GM13976 (cell line): ENCODE measurements at regions not wholly inside any gene's neighbourhood (a gene's known extent, or its start where the extent isn't known, plus 50 kb on each side); places are given as distances from the start of the nearest gene placed in this dataset.
"Not testable (repeated sequence)": the region's sequence is repeated elsewhere in the genome, so short reads cannot be mapped to it uniquely, and the experiment has no call there.

Experiments used
- DNase-seq: peaks from one replicate; pipeline ENCODE4 v3.0.0; 2012; ENCODE audit warnings: low spot score
- in situ Hi-C: fragments of 300-500 bp; cut with MboI; formaldehyde crosslinking; loops from one replicate; pipeline ENCODE4 v1.12.0; 2022; ENCODE audit warnings: low sequenced_read_pairs, mixed read lengths, inconsistent platforms; ENCODE audit not compliant: unreplicated experiment
- TF ChIP-seq, protein P1 (sequence below): IDR thresholded peaks from 2 replicates; pipeline ENCODE4 v1.5.1; 2012; ENCODE audit warnings: borderline replicate concordance, mild to moderate bottlenecking; ENCODE audit not compliant: insufficient read depth; ENCODE audit errors: extremely low read depth, missing control alignments, control extremely low read depth

DNA sequence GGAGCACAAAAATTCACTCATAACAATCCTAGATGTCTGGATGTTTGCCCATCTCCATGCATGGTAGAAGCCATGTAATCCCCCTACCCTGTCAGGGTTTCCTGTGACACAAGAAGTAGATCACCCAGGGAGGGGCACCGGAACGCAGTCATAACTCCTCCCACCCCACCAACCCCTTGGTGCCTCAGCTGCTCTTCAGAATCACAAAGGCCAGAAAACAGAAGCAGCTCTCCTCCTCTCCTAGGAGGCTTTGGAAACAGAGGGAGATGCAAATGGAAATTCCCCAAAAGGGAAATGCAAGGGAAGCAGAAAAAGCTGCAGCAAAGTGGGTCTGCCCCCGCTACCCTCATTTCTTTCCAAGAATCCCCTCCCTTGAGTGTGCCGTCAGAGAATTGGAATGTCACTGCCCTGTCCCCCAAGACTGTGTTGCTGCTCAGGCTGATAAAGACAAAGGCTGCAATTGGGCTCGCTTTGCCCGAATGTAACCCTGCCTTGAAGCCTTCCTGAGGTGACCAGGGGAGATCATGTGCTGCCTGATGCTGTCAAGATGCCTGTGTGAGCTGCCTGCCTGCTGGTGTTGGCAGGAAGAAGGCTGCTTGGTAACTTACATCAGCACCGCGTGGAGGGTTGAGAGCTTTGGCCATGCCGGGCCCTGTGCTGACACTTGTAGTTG is 65.5 kb upstream of the ABCA1 start:
- in situ Hi-C loops = no loop called here
- TF ChIP-seq, protein P1, sequence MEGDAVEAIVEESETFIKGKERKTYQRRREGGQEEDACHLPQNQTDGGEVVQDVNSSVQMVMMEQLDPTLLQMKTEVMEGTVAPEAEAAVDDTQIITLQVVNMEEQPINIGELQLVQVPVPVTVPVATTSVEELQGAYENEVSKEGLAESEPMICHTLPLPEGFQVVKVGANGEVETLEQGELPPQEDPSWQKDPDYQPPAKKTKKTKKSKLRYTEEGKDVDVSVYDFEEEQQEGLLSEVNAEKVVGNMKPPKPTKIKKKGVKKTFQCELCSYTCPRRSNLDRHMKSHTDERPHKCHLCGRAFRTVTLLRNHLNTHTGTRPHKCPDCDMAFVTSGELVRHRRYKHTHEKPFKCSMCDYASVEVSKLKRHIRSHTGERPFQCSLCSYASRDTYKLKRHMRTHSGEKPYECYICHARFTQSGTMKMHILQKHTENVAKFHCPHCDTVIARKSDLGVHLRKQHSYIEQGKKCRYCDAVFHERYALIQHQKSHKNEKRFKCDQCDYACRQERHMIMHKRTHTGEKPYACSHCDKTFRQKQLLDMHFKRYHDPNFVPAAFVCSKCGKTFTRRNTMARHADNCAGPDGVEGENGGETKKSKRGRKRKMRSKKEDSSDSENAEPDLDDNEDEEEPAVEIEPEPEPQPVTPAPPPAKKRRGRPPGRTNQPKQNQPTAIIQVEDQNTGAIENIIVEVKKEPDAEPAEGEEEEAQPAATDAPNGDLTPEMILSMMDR = no peak
- DNase-seq = no peak

DNA sequence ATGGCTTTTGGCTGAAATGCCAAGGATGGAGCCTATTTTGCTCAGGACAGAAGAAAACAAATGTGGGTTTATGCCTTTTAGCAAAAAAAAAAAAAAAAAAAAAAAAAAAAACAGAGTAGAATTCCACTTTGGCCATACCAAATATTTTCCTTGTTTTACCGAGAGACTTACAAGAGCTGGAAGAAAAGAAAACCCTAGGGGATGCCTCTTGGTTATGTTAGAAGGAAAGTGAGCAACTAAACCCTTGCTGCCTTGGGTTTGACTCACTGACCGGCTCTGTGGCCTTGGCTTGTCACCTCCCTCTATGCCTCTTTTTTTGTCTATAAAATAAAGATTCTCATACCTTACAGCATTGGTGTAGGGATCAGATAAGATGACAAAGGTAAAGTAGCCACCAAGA is 69.6 kb upstream of the ABCA1 start:
- TF ChIP-seq, protein P1 = no peak
- DNase-seq = no peak
- in situ Hi-C loops = no loop called here

DNA sequence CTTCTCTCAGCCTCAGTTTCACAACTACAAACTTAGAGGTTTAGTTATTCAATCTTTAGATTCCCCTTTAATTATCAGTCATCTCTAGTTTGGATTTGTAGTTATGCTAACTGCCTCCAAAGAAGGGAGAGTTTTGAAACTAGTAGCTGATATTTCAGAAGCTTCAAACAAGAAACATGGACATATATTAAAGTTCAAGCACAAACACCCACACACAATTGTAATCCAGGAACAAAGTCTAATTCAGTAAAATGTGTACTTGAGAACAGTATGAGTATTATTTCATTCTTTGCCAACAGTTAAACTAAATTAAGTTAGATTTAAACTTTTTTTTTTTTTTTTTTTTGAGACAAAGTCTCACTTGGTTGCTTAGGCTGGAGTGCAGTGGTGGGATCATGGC is 71.2 kb upstream of the ABCA1 start:
- in situ Hi-C loops = no loop called here
- no peak for DNase-seq
- TF ChIP-seq, protein P1 = no peak

DNA sequence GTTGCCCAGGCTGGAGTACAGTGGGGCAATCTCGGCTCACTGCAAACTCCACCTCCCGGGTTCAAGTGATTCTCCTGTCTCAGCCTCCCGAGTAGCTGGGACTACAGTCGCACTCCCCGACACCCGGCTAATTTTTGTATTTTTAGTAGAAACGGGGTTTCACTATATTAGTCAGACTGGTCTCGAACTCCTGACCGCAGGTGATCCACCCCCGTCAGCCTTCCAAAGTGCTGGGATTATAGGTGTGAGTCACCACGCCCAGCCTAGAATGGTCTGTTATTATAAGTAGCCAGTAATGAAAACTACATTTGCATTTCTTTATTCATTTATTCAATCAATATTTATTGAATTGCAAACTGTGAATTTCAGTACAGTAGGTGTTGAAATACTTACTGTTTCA is 72.6 kb upstream of the ABCA1 start:
- in situ Hi-C loops, DNase-seq: not testable (repeated sequence)

DNA sequence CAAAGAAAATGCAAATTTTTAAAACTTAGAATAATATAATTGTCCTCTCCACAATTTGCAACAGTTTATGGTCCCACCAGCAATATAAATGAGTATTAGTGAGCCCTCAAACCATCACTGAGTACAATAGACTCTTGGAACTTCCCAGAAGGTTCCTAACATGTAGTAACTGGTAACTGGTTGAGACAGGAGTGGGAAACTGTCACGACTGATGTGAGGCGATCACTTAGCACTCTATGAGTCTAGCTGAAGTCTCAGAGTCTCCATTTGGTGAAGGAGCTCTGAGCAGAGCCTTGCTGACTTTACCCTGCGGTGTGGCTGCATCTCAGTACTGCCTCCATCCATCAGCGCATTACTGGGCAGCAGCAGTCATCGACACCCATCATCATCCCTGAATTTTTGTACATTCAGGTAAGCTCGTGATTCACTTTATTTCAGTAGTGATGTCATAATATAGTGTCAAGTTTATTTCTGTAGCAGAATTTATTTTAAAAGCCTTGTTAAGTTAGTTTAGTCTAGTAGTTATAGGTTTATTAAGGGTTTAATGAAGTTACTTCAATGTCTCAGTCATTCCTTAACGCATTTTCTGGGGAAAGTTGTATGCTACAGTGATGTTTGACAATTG is 76.6 kb upstream of the ABCA1 start:
- no peak for DNase-seq
- TF ChIP-seq, protein P1 = no peak
- in situ Hi-C loops = no loop called here

DNA sequence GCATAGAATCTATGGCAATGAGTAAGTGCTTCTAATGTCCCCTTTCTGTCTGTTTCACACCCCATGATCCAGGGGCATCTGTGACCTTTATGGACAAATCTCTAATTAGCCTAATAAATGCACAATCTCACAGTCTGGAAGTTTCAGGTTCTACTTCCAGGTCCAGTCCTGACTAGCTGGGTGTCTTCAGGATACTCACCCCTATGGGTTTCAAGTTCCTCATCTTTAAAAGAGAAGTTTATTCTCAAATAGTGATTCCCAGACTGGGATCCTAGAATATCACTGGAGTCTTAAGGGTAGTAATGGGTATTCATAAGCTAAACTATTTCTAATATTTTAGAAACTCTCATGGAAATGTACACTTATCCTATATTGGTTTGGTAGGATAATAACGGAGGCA is 77.2 kb upstream of the ABCA1 start:
- DNase-seq = no peak
- TF ChIP-seq, protein P1 = no peak
- in situ Hi-C loops = no loop called here

DNA sequence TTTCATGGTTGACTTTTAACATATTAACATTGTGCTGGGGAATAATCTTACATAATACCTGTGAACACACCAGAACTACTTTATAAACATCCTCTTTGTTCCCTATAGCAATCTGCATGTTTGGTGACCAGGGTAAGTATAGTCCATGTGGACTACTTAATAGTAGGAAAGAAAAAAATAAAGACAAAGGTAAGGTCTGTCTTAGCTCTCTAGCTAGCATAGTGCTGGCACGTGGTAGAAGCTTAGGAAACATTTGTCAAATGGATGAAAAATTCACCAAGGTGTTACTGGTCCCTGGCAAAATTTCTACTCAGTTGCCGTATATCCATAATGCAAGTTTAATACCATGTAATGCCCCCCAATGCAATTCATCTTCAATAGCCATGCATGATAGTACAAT is 78.6 kb upstream of the ABCA1 start:
- TF ChIP-seq, protein P1 = no peak
- no peak for DNase-seq
- in situ Hi-C loops = no loop called here
